HUES64 (cell line): ENCODE measurements at regions not wholly inside any gene's neighbourhood (a gene's known extent, or its start where the extent isn't known, plus 50 kb on each side); places are given as distances from the start of the nearest gene placed in this dataset.
A peak's percentile ranks its signal among the peaks of the same experiment; 100 is the strongest.

ENCODE experiments used
- H3K27ac ChIP-seq: 2 replicates; pipeline ENCODE4 v1.7.0; 2013; ENCODE audit warnings: low read depth, low read length, inconsistent platforms
- H3K27me3 ChIP-seq: 2 replicates; pipeline ENCODE4 v1.6.1; 2013; ENCODE audit warnings: mild to moderate bottlenecking, low read length; ENCODE audit not compliant: insufficient read depth
- H3K36me3 ChIP-seq: 2 replicates; pipeline ENCODE4 v1.6.1; 2013; ENCODE audit warnings: mild to moderate bottlenecking, low read length; ENCODE audit not compliant: insufficient read depth
- H3K4me1 ChIP-seq: 2 replicates; pipeline ENCODE4 v1.6.1; 2013; ENCODE audit warnings: mild to moderate bottlenecking, low read length, moderate library complexity; ENCODE audit not compliant: insufficient read depth
- H3K4me3 ChIP-seq: 2 replicates; pipeline ENCODE4 v1.5.1; 2013; ENCODE audit warnings: mild to moderate bottlenecking, low read length, moderate library complexity
- H3K9ac ChIP-seq: 2 replicates; pipeline ENCODE4 v1.6.1; 2013; ENCODE audit warnings: mild to moderate bottlenecking, low read depth, low read length
- H3K9me3 ChIP-seq: 2 replicates; pipeline ENCODE4 v1.6.1; 2013; ENCODE audit warnings: low read depth, low read length; ENCODE audit not compliant: insufficient read depth
- WGBS: fragments of 150-250, 120-280 bp; methylation state at CpG from one replicate; pipeline ENCODE4 v1.1.7; 2013; ENCODE audit warnings: missing lambda C conversion rate; 5-methylcytosine and 5-hydroxymethylcytosine counted together

DNA sequence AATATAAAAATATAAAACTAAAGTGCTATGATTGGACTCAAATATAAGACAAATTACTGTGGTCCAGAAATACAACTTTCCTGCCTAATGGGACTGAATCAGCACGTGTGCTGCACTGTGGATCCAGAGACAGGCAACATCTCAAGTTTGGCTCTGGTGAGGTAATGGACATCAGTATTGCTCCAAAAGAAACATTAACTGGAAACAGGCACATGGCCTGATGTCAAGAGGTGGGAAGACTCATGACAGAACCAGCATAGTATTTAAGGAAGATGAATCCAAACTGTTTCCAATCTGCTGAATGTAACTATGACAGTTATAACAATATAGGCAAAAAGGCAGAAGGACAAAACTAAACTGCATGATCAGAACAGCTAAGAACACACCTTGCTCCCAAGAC lies 354.6 kb downstream of the FSIP2 start:
- H3K4me1 ChIP-seq = no peaks in the 10 kb centered on the region
- WGBS = 93% methylated on average over 1 of the region's 1 CpG
- H3K4me3 ChIP-seq = no peak overlapping the region
- no peaks in the 10 kb centered on the region for H3K9me3 ChIP-seq
- H3K27me3 ChIP-seq = no peaks in the 10 kb centered on the region
- no peak overlapping the region for H3K27ac ChIP-seq
- no peaks in the 10 kb centered on the region for H3K36me3 ChIP-seq
- H3K9ac ChIP-seq = no peak overlapping the region

DNA sequence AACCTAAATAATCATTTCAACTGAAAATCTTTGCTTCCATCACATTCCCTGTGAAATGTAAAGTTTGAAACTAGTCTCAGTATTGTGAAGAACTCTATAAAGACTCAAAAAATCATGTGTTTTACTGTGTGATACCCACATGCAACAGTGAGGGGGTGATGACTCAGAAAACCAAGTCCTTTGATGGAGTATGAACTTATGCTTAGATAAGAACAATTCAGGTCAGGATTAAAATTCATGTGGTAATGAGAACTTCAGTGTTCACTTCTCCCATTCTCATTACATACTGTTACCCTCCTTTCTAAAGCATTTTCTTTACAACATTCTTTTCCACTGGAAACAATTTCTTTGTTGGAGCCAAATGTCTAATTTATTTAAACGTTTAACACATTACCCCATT lies 360.2 kb downstream of the FSIP2 start:
- no peaks in the 10 kb centered on the region for H3K27me3 ChIP-seq
- no peak overlapping the region for H3K9ac ChIP-seq
- H3K4me3 ChIP-seq = no peak overlapping the region
- H3K27ac ChIP-seq = no peak overlapping the region
- H3K9me3 ChIP-seq = no peaks in the 10 kb centered on the region
- peaks cover 5% of the 10 kb centered on the region; the same call in 1 of the 2 replicates for H3K4me1 ChIP-seq
- no peaks in the 10 kb centered on the region for H3K36me3 ChIP-seq
- no CpG with 5 or more reads among the region's 1 CpG for WGBS

DNA sequence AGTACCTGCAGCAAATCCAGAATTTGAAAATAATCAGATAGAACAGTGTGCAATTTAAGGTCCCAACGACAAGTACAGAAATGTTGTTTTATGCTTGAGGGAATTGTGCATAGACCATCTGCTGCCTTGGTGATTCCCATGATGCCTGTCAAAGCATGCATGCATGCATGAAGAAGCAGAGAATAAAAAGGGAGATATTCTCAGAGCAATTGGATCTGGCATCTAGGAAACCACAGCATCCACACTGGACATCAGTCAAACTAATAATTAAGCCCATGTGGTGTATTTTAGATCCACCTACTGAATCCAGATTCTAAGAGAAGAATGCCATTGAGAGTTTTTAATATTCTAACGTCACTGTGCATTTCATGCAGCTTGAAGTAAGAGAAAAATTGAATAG lies 361.2 kb downstream of the FSIP2 start:
- Histone ChIP-seq H3K36me3 (no peaks in the 10 kb centered on the region), H3K4me3 (no peak overlapping the region), H3K27me3 (no peaks in the 10 kb centered on the region), H3K27ac (no peak overlapping the region), H3K9ac (no peak overlapping the region), H3K9me3 (no peaks in the 10 kb centered on the region), H3K4me1 (peaks cover 10% of the 10 kb centered on the region; the same call in 1 of the 2 replicates)
- 92% methylated on average over 2 of the region's 2 CpGs for WGBS

DNA sequence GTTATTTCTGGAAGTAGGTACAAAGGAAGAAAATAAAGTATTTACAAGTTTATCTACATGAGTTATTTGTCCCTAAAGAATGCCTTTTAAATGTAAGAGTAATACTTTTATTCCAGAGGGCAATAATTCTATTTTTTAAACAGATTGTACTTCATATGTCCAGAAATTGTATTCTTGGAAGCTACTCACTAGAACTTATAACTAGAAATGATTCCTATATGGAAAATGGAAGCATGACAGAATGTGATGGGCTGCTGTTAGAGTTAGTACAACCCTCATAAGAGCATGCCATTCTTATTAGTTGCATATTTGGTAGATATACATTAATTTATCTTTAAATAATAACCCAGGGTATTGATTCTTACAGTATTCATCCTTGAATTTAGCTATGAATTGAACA lies 362.0 kb downstream of the FSIP2 start:
- Histone ChIP-seq H3K9ac (no peak overlapping the region), H3K27ac (no peak overlapping the region), H3K36me3 (no peaks in the 10 kb centered on the region), H3K4me1 (peaks cover 10% of the 10 kb centered on the region; the same call in 1 of the 2 replicates), H3K4me3 (no peak overlapping the region), H3K9me3 (no peaks in the 10 kb centered on the region), H3K27me3 (no peaks in the 10 kb centered on the region)

DNA sequence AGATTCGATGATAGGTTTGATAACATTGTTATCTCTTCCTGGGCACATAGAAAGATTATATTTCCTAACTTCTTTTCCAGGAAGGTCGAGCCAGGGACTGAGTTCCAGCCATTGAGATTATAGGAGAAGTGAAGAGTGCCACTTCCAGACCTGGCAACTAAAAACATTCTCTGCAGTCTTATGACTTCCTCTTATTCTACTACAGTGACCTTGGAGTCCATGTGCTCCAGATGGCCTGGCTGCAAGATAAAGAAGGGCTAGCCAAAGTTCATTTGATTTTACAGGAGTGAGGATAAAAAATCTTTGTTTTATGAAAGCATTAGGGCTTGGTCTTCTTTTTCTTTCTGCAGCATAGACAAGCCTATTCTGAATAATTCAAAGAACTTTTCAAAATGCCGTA lies 363.0 kb downstream of the FSIP2 start:
- no peak overlapping the region for H3K9ac ChIP-seq
- peaks cover 10% of the 10 kb centered on the region; the same call in 1 of the 2 replicates for H3K4me1 ChIP-seq
- no peaks in the 10 kb centered on the region for H3K27me3 ChIP-seq
- WGBS = 94% methylated on average over 3 of the region's 3 CpGs
- no peaks in the 10 kb centered on the region for H3K36me3 ChIP-seq
- H3K4me3 ChIP-seq = no peak overlapping the region
- H3K9me3 ChIP-seq = no peaks in the 10 kb centered on the region
- no peak overlapping the region for H3K27ac ChIP-seq

DNA sequence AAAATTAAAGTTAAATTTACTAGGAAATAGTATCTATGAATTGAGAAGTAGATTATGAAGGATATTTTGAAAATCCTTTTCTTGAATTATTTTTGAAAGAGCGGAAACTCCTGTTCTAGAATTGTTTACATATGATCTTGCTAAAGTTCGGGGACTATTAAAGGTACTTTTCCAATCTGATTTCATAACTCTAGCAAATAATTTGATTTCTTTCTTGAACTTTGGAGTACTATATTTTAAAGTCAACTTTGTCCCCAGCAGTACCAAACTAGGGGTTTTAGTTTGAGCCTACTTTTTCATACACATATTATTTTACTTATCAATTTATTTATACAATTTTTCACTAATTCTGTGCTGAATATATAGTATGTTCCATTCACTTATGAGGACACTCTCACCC lies 364.7 kb downstream of the FSIP2 start:
- no peaks in the 10 kb centered on the region for H3K9me3 ChIP-seq
- H3K36me3 ChIP-seq = no peaks in the 10 kb centered on the region
- H3K27me3 ChIP-seq = no peaks in the 10 kb centered on the region
- H3K4me3 ChIP-seq = no peak overlapping the region
- H3K4me1 ChIP-seq = peaks cover 10% of the 10 kb centered on the region; the same call in 1 of the 2 replicates
- 100% methylated on average over 2 of the region's 2 CpGs for WGBS
- no peak overlapping the region for H3K27ac ChIP-seq
- H3K9ac ChIP-seq = no peak overlapping the region

DNA sequence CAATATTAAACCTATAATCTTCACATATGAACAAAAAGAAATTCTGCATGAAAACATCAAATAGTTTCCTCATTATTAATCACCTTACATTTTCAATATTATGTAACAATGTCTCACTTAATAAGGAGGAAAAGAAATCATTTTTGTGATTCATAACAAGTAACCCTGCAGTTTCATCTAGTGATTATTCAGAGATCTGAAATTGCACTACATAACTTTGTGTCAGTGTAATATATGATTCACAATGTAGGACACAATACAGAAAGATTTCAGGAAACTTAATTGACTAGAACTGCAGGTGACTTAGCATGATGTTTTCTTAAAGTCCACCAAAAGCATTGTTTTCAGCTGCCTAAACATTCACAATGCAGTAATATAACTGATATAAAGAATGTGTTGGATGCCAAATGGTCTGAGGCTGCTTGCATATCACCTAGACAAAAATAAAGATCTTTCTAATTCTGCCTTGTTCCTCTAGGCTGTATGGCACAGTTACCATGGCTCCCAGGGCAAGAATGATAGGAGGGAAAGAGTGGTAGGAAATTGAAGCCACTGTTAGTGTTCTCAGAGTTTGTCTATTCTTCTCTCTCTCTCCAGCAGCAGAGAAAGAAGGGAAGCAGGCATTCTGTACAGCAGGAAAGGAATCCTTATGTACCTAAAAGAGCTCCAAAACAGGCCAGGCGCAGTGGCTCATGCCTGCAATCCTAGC lies 366.6 kb downstream of the FSIP2 start:
- Histone ChIP-seq H3K4me3 (no peak overlapping the region), H3K9me3 (no peaks in the 10 kb centered on the region), H3K27me3 (no peaks in the 10 kb centered on the region), H3K36me3 (no peaks in the 10 kb centered on the region), H3K27ac (no peak overlapping the region), H3K4me1 (peaks cover 10% of the 10 kb centered on the region; the same call in 1 of the 2 replicates), H3K9ac (no peak overlapping the region)
- WGBS = 100% methylated on average over 1 of the region's 1 CpG

DNA sequence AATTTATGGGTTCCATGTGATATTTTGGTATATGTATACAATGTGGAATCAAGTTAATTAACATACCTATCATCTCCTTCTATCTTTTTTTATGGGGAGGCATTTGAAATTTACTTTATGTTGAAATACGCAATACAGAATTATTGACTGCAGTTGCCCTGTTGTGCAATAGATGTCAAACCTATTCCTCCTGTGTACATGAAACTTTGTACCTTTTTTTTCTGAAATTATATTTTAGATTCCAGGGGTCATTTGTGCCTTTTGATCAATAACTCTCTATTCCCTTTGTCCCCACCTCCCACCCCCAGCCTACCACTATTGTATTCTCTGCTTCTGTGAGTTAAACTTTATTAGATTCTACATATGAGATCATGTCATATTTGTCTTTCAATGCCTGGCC lies 369.9 kb downstream of the FSIP2 start:
- no peaks in the 10 kb centered on the region for H3K36me3 ChIP-seq
- no CpG with 5 or more reads among the region's 1 CpG for WGBS
- H3K9ac ChIP-seq = no peak overlapping the region
- peaks cover 9% of the 10 kb centered on the region; the same call in 1 of the 2 replicates for H3K4me1 ChIP-seq
- no peak overlapping the region for H3K4me3 ChIP-seq
- no peak overlapping the region for H3K27ac ChIP-seq
- no peaks in the 10 kb centered on the region for H3K27me3 ChIP-seq
- H3K9me3 ChIP-seq = no peaks in the 10 kb centered on the region

DNA sequence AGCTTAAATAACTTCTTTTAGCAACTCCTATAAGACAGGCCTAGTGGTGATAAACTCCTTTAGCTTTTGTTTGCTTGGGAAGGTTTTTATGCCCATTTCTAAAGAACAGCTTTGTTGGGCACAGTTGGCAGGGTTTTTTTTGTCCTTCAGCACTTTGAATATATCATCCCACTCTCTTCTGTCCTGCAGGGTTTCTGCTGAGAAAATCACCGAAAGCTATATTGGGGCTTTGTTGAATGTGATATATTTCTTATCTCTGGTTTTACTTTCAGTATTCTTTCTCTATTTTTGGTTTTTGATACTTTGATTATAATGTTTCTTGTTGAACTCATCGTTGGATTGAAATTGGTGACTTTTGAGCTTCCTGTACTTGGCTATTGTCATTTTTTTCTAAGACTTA lies 372.8 kb upstream of the ZC3H15 start:
- H3K27me3 ChIP-seq = no peaks in the 10 kb centered on the region
- no peak overlapping the region for H3K4me3 ChIP-seq
- H3K36me3 ChIP-seq = no peaks in the 10 kb centered on the region
- H3K27ac ChIP-seq = no peak overlapping the region
- no peak overlapping the region for H3K9ac ChIP-seq
- no peaks in the 10 kb centered on the region for H3K4me1 ChIP-seq
- H3K9me3 ChIP-seq = no peaks in the 10 kb centered on the region; the same call in 1 of the 2 replicates
- WGBS = 86% methylated on average over 1 of the region's 2 CpGs

DNA sequence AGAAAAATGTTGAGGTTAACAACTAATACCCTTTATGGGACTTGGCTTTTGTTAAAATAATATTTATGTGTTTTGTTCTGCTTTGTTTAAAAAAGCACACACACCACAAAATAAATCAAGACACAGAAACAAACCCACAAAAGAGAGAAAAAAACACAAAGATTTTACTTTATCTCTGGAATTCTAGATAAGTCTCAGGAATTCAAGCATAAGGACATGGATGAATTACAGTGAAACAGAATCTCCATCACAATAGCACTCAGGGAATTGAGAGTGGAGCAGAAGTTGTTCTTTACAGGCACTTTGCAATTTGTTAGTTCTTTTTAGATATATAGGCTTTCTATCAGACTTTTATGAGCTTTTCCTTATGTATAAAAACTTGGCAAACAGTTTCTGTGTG lies 360.9 kb upstream of the ZC3H15 start:
- Histone ChIP-seq H3K27ac (peak overlapping the region; percentile 76), H3K9me3 (no peaks in the 10 kb centered on the region), H3K4me3 (no peak overlapping the region; the same call in 1 of the 2 replicates), H3K36me3 (no peaks in the 10 kb centered on the region), H3K9ac (peak overlapping the region; percentile 16; the same call in 1 of the 2 replicates), H3K4me1 (peaks cover 44% of the 10 kb centered on the region), H3K27me3 (no peaks in the 10 kb centered on the region)

DNA sequence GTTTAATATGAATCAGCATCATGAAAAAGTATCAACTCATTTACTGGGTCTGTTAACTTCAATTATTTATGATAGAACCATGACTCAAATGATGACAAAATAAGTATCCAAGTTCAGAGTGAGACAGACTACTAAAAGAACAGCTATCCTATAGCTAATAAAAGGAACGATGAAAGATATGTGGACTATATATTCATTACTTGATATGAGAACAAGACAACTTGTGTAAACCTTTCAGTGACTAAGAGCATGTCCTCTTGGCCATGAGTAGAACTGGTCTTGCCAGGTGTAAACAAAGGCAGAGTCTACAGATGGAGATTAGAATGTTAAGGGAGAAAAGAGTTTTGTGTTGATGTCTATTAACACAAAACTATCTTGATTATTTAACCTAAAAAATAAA lies 360.4 kb upstream of the ZC3H15 start:
- Histone ChIP-seq H3K27ac (peak overlapping the region; percentile 76), H3K9me3 (no peaks in the 10 kb centered on the region), H3K9ac (0 out of 2 replicates have a peak overlapping the region, but pooled peaks have one; percentile 9), H3K4me3 (no peak overlapping the region; the same call in 1 of the 2 replicates), H3K36me3 (no peaks in the 10 kb centered on the region), H3K27me3 (no peaks in the 10 kb centered on the region), H3K4me1 (peaks cover 49% of the 10 kb centered on the region)
- WGBS = no CpG with 5 or more reads among the region's 1 CpG

DNA sequence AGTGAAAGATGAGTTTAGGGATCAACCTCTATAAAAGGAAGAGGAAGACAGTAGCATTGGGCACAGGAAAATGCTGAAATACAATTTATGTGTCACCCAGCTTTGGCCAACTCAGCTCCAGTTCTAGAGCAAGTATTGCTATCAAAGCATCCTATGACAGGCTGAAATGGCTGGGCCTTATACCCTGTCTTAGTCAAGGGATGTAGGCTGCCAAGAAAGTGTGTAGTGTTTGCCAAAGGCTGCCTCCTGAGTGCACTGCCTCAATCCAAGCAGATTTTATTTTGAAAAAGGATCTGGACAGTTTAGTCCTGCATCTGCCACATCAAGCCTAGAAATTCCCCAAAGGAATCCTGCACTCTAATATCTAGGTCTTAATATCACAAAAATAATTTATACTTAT lies 359.9 kb upstream of the ZC3H15 start:
- H3K9me3 ChIP-seq = no peaks in the 10 kb centered on the region
- 0 out of 2 replicates have a peak overlapping the region, but pooled peaks have one; percentile 5 for H3K27ac ChIP-seq
- H3K36me3 ChIP-seq = no peaks in the 10 kb centered on the region
- H3K4me3 ChIP-seq = no peak overlapping the region
- no peak overlapping the region for H3K9ac ChIP-seq
- H3K4me1 ChIP-seq = peaks cover 54% of the 10 kb centered on the region
- no peaks in the 10 kb centered on the region for H3K27me3 ChIP-seq
